Islet precursor cell (in vitro differentiated cells): ENCODE measurements at regions not wholly inside any gene's neighbourhood (a gene's known extent, or its start where the extent isn't known, plus 50 kb on each side); places are given as distances from the start of the nearest gene placed in this dataset.
"Not testable (repeated sequence)": the region's sequence is repeated elsewhere in the genome, so short reads cannot be mapped to it uniquely, and the experiment has no call there.

Experiments used
- DNase-seq: peaks from one replicate; pipeline ENCODE4 v3.0.0-alpha.2; 2018

GRCh38 chr1:223025190-223025734 is 117.8 kb downstream of the TLR5 start:
- not testable (repeated sequence) for DNase-seq

DNA sequence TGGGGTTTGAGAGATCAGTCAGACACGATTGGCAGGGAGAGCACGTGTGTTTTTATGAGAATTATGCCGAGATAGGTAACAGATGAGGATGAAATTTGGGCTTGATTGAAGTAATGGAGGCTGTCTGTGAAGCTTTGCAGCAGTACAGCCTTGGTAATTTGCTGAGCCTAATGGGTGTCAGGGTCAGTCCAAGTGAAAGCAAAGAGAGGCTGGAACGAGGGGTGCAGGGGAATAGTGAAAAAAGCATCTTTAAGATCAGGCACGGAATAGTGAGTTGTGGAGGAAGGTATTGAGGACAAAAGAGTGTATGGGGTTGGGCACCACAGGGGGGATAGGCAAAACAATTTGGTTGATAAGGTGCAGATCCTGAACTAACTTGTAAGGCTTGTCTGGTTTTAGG is 116.4 kb downstream of the TLR5 start:
- DNase-seq, result not testable (repeated sequence)

DNA sequence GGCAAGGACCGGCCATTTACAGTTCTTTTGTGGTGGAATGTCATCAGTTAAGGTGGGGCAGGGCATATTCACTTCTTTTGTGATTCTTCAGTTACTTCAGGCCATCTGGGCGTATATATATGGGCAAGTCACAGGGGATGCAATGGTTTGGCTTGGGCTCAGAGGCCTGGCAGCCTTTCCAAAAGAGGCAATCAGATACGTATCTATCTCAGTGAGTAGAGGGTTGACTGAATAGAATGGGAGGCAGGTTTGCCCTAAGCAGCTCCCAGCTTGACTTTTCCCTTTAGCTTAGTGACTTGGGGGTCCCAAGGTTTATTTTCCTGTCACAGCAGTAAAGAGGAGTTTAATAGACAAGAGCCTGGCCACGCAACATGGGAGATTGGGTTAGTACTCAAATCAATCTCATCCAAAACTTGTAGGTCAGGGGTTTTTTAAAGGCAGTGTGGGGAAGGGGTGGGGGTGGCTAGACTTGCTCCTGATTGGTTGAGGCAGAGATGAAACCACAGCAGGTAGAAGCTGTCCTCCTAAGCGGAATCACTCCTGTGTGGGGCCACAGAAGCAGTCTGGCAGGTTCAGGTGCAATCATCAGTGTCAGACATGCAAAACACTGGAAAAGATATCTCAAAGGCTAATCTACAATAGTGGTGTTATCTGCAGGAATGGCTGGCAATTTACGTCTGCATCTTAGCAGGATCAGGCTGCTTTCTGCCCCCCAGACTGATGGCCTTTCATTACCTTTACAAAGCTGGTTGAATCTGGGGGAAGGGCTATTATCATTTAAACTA is 112.9 kb downstream of the TLR5 start:
- peak; percentile 92 for DNase-seq

- peak; percentile 51 for DNase-seq
Observed at GRCh38 chr1:223030871-223031400, 112.1 kb downstream of the TLR5 start.

- DNase-seq, result peak; percentile 93
Observed at GRCh38 chr1:223031733-223032601, 111.1 kb downstream of the TLR5 start.

- peak; percentile 88 for DNase-seq
Observed at GRCh38 chr1:223033658-223034057, 109.4 kb downstream of the TLR5 start.

DNA sequence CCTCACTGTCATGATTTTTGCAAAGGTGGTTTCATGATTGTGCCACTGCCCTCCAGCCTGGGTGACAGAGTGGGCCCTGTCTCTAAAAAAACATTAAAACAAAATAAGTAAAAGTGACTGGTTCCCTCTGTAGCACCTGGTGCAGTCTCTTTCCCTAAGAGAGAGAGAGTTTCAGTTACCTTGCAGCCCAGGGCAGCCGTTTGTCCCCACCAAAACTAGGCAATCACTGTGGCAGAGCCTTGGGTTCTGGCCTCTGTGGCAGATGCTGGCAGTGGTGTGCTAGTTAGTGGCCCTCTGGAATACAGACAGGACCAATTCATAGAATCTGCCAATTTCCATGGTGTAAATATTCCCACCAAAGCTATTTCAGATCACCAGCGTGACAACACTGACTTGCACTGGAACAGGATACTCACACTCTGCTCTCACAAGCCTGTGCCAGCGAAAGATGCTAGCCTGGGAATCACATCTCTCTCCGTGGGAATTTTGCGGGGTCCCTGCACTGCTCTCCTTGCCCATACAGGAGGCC is 108.7 kb downstream of the TLR5 start:
- no peak for DNase-seq

GRCh38 chr1:223035724-223036478 is 107.1 kb downstream of the TLR5 start:
- no peak for DNase-seq

DNA sequence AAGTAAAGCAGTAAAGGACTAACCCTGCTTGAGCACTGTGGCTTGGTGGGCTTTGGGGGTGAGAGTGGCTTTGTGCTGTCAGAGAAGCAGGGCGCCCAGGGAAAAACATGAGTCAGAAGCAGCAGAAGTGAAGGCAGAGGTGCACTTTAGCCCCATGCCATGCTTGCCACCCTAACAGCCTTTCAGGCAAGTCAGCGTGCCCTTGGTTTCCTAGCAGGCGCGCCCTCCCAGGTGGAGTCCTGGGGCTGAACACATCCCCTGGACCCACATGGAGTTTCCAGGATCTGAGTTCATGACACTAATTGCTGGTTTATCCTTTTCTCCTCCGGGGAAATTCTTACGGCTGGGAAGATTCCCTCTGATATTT is 106.6 kb downstream of the TLR5 start:
- no peak for DNase-seq

DNA sequence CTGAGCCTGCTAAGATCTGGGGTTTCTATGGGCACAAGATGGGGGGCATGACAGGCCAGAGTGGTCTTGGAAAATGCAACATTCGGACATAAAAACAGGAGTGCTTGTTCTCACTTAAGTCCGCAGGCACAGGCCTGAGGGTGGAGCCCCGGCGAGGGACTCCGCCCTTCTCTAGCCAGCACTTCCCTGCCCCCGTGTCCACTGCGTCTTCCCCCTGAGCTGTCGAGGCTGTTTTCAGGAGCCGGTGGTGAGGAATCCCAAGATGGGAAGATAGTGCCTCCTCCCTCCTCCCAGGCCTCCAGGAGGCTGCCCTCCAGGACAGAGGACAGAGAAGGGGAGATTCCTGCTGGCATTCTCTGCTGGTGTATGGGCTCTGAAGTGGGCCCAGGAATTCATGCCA is 105.2 kb downstream of the TLR5 start:
- peak; percentile 76 for DNase-seq

GRCh38 chr1:223038288-223039006 is 104.6 kb downstream of the TLR5 start:
- no peak for DNase-seq

- no peak for DNase-seq
Observed at GRCh38 chr1:223039990-223040389, 103.1 kb downstream of the TLR5 start.

- DNase-seq, result peak; percentile 96
Observed at GRCh38 chr1:223041481-223041880, 101.6 kb downstream of the TLR5 start.

DNA sequence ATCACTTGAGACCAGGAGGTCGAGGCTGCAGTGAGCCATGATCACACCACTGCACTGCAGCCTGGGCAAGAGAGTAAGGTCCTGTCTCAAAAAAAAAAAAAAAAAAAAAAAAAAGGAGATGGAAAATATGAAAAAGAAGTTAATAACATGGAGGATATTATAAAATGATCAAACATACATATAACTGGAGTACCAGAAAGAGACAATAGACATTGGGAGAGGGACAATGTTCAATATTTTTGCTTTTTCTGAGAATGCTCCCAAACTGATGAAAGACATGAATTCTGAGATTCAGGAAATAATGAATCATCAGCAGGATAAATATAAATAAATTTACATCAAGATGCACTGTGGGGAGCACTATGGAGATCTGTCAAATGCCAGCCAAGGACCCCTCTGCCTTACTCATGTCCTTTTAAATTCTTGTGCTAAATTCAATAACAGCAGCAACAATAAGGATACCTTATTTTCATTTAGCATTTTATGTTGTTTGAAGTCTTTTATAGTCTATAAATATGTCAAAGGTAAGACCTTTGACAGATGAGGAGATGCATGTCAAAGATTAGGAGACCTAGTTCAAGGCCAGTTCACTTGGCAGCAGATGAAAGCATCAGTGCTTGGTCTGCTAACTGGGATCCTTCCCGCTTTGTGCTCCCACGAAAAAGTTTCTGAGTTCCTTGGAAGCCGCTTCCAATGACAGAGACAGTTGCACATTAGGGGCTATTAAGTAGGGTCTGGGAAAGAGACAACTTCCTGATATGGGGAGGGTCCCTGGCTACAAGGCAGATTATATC is 97.7 kb downstream of the TLR5 start:
- no peak for DNase-seq

DNA sequence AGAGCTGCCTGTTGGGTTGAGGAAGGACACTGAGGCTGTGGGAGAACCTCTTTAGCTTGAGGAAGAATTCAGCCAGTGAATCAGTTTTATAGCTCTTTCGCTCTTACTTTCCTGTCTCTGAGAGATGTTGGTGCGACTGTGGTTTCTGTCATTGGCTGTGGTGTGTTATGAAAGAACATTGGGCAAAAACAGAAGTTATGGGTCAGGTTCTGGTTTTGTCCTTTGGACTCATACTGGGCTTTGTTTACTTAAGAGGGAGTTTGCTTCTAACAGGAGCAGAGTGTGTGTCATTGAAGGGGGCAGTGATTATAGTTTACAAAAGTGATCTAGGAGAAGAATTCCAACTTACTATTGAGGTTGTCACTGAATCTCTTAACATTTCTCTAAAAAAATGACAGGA is 97.0 kb downstream of the TLR5 start:
- no peak for DNase-seq

DNA sequence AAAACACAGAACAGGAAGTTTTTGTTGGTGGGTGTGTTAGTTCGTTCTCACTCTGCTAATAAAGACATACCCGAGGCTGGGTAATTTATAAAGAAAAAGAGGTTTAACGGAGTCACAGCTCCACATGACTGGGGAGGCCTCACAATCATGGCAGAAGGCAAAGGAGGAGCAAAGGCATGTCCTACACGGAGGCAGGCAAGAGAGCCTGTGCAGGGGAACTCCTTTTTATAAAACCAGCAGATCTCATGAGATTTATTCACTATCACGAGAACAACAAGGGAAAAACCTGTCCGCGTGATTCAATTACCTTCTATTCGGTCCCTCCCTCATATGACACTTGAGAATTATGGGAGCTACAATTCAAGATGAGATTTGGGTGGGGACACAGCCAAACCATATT is 96.6 kb downstream of the TLR5 start:
- not testable (repeated sequence) for DNase-seq

- no peak for DNase-seq
Observed at GRCh38 chr1:223048026-223048425, 95.0 kb downstream of the TLR5 start.

DNA sequence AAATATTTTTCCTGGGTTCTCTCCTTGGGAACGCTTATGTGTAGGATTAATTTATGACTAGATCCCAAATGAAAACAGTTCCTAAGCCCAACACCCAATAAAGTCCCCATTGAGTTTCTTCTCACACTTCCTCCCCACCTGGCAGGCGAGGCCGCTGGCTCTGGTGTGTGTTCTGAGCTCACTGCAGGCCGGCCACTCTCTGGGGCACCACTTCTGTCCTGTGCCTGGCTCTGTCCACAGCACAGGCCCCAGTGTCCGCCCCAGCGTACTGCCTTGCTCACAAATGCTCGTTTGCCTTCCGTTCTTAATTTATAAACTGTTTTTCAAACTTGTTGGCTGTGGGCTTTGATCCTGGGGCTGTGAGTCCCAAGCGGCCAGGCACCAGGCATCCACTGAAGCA is 90.6 kb downstream of the TLR5 start:
- no peak for DNase-seq

- no peak for DNase-seq
Observed at GRCh38 chr1:223052931-223053330, 90.1 kb downstream of the TLR5 start.

- no peak for DNase-seq
Observed at GRCh38 chr1:223056802-223057201, 86.2 kb downstream of the TLR5 start.

DNA sequence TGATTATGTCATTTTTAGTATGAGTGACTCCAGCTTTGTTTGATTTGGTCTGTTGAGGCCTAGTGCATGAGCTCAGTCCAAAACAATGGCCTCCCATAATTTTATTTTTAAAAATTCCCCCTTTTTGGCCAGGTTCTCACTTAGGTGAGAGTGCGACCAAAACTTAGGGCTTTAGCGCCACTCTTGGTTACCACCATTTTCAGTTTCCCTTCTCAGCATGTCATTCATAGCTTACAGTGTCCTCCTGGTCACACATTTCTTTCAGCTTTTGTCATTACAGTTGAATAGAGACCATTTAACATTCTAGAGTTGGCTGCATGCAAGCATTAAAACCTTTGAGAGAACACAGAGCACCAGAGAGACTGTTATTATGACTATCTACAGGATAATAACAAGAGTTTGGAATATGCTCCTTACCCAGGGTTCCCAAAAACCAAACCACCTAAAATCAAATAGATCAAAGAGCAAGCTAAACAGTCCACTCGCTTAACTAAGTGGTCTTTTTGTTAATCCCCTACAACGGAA is 85.4 kb downstream of the TLR5 start:
- no peak for DNase-seq
